Fibroblast of villous mesenchyme (primary cell): ENCODE measurements at regions not wholly inside any gene's neighbourhood (a gene's known extent, or its start where the extent isn't known, plus 50 kb on each side); places are given as distances from the start of the nearest gene placed in this dataset.
A peak's percentile ranks its signal among the peaks of the same experiment; 100 is the strongest.

Experiments
- DNase-seq: peaks from one replicate; pipeline ENCODE4 v3.0.0-alpha.2; 2010; ENCODE audit warnings: low read depth
- H3K4me3 ChIP-seq: 2 replicates; pipeline ENCODE4 v1.5.1; 2011; ENCODE audit warnings: low read depth, mild to moderate bottlenecking, low read length
- TF ChIP-seq, protein P1 (sequence below): IDR thresholded peaks from 2 replicates; pipeline ENCODE4 v1.5.1; 2012; ENCODE audit warnings: low read depth, mild to moderate bottlenecking, low read length; ENCODE audit not compliant: insufficient read depth

DNA sequence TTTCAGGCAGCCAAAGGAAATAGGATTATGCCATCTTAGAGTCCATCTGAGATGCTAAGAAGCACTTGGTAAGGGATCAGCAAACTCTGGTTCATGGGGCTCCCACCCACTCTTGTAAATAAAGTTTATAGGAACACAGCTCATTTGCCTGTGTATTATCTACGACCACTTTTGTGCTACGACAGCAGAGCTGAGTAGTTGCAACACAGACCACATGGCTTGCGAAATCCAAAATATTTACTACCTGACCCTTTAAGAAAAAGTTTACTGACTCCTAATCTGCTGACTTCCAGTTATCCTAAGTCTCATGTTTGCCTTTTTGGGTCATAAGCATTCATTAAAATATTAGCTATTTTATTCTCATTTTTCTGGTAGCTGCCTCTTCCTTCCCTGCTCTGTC lies 859.0 kb downstream of the QKI start:
- H3K4me3 ChIP-seq, result no peak overlapping the region
- TF ChIP-seq, protein P1, sequence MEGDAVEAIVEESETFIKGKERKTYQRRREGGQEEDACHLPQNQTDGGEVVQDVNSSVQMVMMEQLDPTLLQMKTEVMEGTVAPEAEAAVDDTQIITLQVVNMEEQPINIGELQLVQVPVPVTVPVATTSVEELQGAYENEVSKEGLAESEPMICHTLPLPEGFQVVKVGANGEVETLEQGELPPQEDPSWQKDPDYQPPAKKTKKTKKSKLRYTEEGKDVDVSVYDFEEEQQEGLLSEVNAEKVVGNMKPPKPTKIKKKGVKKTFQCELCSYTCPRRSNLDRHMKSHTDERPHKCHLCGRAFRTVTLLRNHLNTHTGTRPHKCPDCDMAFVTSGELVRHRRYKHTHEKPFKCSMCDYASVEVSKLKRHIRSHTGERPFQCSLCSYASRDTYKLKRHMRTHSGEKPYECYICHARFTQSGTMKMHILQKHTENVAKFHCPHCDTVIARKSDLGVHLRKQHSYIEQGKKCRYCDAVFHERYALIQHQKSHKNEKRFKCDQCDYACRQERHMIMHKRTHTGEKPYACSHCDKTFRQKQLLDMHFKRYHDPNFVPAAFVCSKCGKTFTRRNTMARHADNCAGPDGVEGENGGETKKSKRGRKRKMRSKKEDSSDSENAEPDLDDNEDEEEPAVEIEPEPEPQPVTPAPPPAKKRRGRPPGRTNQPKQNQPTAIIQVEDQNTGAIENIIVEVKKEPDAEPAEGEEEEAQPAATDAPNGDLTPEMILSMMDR, result no peak
- peak; percentile 34 for DNase-seq

DNA sequence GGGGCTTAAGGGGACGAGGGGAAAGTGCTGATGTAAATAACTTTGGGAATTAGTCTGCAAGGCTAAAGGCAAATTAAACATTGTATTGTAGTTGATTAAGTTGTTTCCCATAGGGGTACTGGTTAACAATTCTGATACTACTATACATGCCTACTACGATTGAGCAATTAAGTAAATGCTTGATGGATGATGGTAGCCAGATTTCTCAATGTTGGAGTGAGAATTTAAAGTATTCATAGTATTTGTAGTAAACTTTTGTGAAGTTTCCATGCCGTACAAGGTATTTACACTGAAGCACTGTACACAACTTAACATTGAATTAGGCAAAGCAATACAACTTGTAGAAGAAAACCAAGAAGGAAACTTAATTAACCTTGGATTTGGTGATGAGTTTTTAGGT lies 852.3 kb downstream of the QKI start:
- TF ChIP-seq, protein P1, result no peak
- no peak overlapping the region for H3K4me3 ChIP-seq
- no peak for DNase-seq

DNA sequence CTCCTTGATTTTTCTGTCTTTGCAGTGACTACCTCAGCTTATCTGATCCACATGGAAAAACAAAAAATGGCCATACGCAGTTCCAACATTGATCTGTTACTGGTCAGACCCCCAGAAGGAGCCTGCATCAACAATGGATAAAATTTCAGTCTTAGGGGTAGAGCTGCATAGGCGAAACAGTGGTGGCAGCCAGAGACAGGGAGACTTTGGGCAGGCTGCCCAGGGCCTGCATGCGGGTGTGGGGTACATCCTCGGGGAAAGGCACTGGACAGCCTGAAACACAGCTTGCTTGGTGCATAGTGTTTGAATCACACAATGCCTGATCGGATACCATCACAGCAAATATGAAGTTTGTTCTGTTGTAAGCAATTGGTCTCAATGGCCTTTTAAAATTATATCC lies 847.8 kb downstream of the QKI start:
- H3K4me3 ChIP-seq, result no peak overlapping the region
- TF ChIP-seq, protein P1, result no peak

DNA sequence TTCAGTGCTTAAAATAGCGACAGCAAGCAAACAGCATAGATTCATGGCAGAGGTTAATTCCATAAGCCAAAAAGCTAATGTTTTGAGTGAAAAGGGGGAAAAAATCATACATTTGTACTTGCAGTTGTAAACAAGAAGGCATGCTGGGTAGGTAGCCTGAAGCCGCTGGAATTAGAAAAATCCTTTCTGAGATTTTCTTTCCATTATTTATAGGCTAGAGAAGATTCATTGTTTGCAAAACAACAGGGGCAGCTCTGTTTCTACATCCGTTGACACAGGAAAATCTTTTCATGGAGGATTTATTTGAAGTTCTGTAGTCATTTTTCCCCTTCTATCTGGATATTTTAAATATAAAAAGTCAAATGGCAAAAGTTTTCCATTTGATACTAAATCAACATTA lies 843.9 kb downstream of the QKI start:
- TF ChIP-seq, protein P1, result no peak
- DNase-seq, result no peak
- no peak overlapping the region for H3K4me3 ChIP-seq

More for the DNA sequence above, 847.8 kb downstream of the QKI start:
- DNase-seq, result no peak

DNA sequence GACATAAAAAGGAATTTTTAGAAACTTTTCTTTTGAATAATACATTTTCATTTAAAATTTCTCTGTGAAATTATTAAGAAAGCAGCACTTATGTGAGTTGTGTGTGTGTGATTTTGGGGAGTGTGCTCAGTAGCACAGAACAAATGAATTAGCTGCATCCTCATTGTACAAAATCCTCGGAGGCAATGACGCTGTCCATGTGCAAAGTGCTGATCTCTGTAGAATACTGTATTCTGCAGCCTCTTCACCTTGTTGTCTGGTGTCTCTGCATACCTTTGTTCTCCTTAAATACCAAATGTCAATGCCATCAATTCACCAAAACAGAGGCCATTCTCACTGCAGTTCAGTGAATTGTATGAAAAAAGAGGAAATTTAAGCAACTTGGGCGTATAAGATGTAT lies 838.4 kb downstream of the QKI start:
- DNase-seq, result peak; percentile 4
- no peak overlapping the region for H3K4me3 ChIP-seq
- TF ChIP-seq, protein P1, result no peak

DNA sequence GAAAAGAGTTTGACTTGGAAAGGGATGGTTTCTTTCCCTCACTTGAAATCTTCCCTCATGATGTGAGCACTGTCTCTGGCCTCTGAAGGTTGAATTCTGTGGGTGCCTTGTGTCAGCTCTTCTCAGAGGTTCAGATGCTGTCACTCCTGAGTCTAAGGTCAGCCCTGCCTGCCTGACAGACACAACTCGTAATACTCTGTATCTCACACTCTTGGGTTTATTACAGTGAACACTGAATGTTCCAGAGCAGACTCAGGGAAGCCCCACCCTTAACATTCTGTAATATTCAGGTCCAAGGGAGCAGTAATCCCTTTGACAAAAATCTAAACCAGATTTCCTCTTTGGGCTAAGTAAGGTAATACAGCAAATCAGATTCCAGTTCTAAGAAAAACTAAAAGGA lies 837.8 kb downstream of the QKI start:
- no peak overlapping the region for H3K4me3 ChIP-seq
- no peak for DNase-seq
- TF ChIP-seq, protein P1, result no peak

DNA sequence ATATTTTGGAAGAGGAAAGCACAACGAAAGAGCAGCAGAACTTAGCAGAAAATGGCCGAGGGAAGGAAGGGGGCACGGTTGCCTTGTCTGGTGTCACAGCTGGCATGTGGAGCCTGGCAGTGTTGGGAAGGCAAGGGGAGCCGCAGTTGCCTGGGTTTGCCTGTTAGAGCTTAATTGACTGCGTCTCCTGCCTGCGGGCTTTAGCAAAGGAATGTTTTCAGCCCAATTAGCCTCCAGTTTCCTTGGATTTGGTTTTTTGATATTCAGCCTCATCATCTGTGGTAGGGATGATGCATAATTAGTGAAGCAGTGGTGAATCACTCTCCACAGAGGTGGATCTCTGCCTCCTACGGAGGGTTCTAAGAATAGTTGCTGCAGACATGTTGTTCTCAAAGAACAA lies 832.6 kb downstream of the QKI start:
- no peak for DNase-seq
- H3K4me3 ChIP-seq, result no peak overlapping the region
- TF ChIP-seq, protein P1, result no peak
